ENCODE measurements at regions not wholly inside any gene's neighbourhood (a gene's known extent, or its start where the extent isn't known, plus 50 kb on each side); places are given as distances from the start of the nearest gene placed in this dataset.

DNA sequence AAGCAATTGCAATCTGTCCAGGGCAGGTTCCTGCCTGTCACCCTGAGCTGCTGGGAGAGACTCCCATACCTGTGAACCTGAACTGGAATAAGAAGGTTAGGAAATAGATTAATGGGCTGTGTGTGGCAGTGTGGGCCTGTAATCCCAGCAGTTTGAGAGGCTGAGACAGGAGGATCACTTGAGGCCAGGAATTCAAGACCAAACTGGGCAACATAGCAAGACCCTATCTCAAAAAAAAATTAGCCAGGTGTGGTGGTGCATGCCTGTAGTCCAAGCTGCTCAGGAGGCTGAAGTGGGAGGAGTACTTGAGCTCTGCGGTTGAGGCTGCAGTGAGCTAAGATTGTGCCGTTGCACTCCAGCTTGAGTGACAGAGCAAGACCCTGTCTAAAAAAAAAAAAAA lies 127.7 kb upstream of the DSEL start:
- TF ChIP-seq, protein P1, sequence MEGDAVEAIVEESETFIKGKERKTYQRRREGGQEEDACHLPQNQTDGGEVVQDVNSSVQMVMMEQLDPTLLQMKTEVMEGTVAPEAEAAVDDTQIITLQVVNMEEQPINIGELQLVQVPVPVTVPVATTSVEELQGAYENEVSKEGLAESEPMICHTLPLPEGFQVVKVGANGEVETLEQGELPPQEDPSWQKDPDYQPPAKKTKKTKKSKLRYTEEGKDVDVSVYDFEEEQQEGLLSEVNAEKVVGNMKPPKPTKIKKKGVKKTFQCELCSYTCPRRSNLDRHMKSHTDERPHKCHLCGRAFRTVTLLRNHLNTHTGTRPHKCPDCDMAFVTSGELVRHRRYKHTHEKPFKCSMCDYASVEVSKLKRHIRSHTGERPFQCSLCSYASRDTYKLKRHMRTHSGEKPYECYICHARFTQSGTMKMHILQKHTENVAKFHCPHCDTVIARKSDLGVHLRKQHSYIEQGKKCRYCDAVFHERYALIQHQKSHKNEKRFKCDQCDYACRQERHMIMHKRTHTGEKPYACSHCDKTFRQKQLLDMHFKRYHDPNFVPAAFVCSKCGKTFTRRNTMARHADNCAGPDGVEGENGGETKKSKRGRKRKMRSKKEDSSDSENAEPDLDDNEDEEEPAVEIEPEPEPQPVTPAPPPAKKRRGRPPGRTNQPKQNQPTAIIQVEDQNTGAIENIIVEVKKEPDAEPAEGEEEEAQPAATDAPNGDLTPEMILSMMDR (IDR thresholded peaks at IDR 0.05; ENCODE audit: borderline replicate concordance, extremely low read depth, insufficient read depth) = no peak
- FAIRE-seq (no peak), DNase-seq (no peak)
- H3K9me3 ChIP-seq (ENCODE audit: control insufficient read depth in 2 of 3, insufficient read depth in 1 of 3, low read length in 3 of 3) = no peaks in the 10 kb centered on the region
- H3K9ac ChIP-seq (ENCODE audit: low read length in 3 of 3) = no peak overlapping the region
- H3K27me3 ChIP-seq (ENCODE audit: control insufficient read depth, insufficient read depth, low read length) = no peaks in the 10 kb centered on the region
- no peaks in the 10 kb centered on the region for H3K4me1 ChIP-seq (ENCODE audit: control insufficient read depth in 2 of 3, insufficient read depth in 2 of 3, low read depth in 1 of 3, low read length in 3 of 3)
- H3K36me3 ChIP-seq (ENCODE audit: control insufficient read depth in 2 of 3, insufficient read depth in 3 of 3, low read length in 3 of 3) = no peaks in the 10 kb centered on the region
- no peak overlapping the region for H3K27ac ChIP-seq (ENCODE audit: low read depth in 2 of 2, low read length in 2 of 2)
- intact Hi-C loops (cut with DNase I) = no loop called here
- no peak overlapping the region for H3K4me3 ChIP-seq (ENCODE audit: low read length in 3 of 3)

GRCh38 chr18:67639872-67640271 lies 123.4 kb upstream of the DSEL start:
- TF ChIP-seq, protein P1 (IDR thresholded peaks at IDR 0.05; ENCODE audit: borderline replicate concordance, extremely low read depth, insufficient read depth) = no peak
- no peak for FAIRE-seq
- intact Hi-C loops (cut with DNase I) = no loop called here
- no peak overlapping the region for H3K9ac ChIP-seq (ENCODE audit: low read length in 3 of 3)
- no peak for DNase-seq
- H3K27ac ChIP-seq (ENCODE audit: low read depth in 2 of 2, low read length in 2 of 2) = no peak overlapping the region
- H3K27me3 ChIP-seq (ENCODE audit: control insufficient read depth, insufficient read depth, low read length) = no peaks in the 10 kb centered on the region
- no peak overlapping the region for H3K4me3 ChIP-seq (ENCODE audit: low read length in 3 of 3)
- H3K9me3 ChIP-seq (ENCODE audit: control insufficient read depth in 2 of 3, insufficient read depth in 1 of 3, low read length in 3 of 3) = no peaks in the 10 kb centered on the region
- H3K36me3 ChIP-seq (ENCODE audit: control insufficient read depth in 2 of 3, insufficient read depth in 3 of 3, low read length in 3 of 3) = no peaks in the 10 kb centered on the region
- no peaks in the 10 kb centered on the region for H3K4me1 ChIP-seq (ENCODE audit: control insufficient read depth in 2 of 3, insufficient read depth in 2 of 3, low read depth in 1 of 3, low read length in 3 of 3)

DNA sequence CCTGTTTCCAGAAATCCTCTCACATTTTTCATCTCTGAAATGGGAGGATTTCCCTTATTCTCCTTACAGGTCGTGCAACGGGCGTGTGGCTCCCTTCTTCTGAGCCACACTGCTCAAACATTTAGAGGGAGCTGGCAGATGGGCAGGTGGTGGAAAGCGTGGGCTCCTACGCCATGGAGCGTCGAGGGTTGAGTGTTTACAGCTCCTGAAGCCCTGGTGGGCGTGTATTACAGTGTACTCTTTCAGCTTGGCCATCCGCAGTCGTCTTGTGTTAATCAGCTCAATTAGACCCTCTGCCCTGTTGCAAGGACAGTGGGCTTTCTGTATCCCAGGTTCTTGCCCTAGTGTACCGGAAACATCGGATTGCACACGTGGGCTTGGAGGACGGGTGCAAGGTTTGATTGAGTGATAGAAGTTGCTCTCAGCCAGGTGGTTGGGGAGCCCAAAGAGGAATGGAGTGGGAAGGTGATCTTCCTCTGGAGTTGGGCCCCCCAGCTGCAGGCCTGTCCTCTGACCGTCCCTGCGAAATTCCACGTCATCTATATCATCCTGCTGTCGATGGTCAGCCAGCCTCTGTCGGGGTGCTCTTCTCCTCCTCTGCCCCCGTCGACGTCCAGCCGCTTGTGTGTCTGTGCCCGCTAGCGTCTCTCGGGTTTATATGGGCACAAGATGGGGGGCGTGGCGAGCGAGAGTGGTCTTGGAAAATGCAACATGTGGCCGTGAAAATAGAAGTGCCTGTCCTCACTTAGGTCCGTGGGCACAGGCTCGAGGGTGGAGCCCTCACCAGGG lies 120.3 kb upstream of the DSEL start:
- Histone ChIP-seq H3K4me1 (ENCODE audit: control insufficient read depth in 2 of 3, insufficient read depth in 2 of 3, low read depth in 1 of 3, low read length in 3 of 3) (no peaks in the 10 kb centered on the region), H3K9ac (ENCODE audit: low read length in 3 of 3) (no peak overlapping the region), H3K27ac (ENCODE audit: low read depth in 2 of 2, low read length in 2 of 2) (no peak overlapping the region), H3K4me3 (ENCODE audit: low read length in 3 of 3) (no peak overlapping the region), H3K36me3 (ENCODE audit: control insufficient read depth in 2 of 3, insufficient read depth in 3 of 3, low read length in 3 of 3) (no peaks in the 10 kb centered on the region), H3K27me3 (ENCODE audit: control insufficient read depth, insufficient read depth, low read length) (no peaks in the 10 kb centered on the region), H3K9me3 (ENCODE audit: control insufficient read depth in 2 of 3, insufficient read depth in 1 of 3, low read length in 3 of 3) (no peaks in the 10 kb centered on the region)
- FAIRE-seq (no peak), DNase-seq (peak in 1 of 5 donors; percentile 55)
- intact Hi-C loops (cut with DNase I) = no loop called here
- TF ChIP-seq, protein P1 (IDR thresholded peaks at IDR 0.05; ENCODE audit: borderline replicate concordance, extremely low read depth, insufficient read depth) = no peak
